Neural cell (in vitro differentiated cells): ENCODE measurements at regions not wholly inside any gene's neighbourhood (a gene's known extent, or its start where the extent isn't known, plus 50 kb on each side); places are given as distances from the start of the nearest gene placed in this dataset.

ENCODE experiments used
- H2AFZ ChIP-seq: fragments of 200-600, 300-800 bp; sonication (generic), shearing (Covaris generic); 2 replicates; pipeline ENCODE4 v1.6.0; 2014; ENCODE audit warnings: low read depth, mild to moderate bottlenecking, antibody characterized with exemption, low read length, moderate library complexity
- H3F3A ChIP-seq: fragments of 200-600 bp; shearing (Covaris generic); 2 replicates; pipeline ENCODE4 v1.6.1; 2016; ENCODE audit warnings: mild to moderate bottlenecking, moderate library complexity, mixed read lengths, antibody characterized with exemption, low read length; ENCODE audit not compliant: insufficient read depth, poor library complexity, severe bottlenecking
- H3K27ac ChIP-seq: fragments of 200-600, 300-800 bp; sonication (generic), shearing (Covaris generic); 2 replicates; pipeline ENCODE4 v1.5.1; 2014; ENCODE audit warnings: mild to moderate bottlenecking, low read length, moderate library complexity
- H3K27me3 ChIP-seq: fragments of 300-800, 200-600 bp; sonication (generic), shearing (Covaris generic); 2 replicates; pipeline ENCODE4 v1.6.0; 2014; ENCODE audit warnings: mild to moderate bottlenecking, low read depth, low read length, moderate library complexity; ENCODE audit not compliant: insufficient read depth
- H3K36me3 ChIP-seq: fragments of 300-800, 200-600 bp; sonication (generic), shearing (Covaris generic); 2 replicates; pipeline ENCODE4 v1.5.1; 2014; ENCODE audit warnings: mild to moderate bottlenecking, antibody characterized with exemption, low read length, moderate library complexity; ENCODE audit not compliant: insufficient read depth
- H3K4me2 ChIP-seq: fragments of 300-800, 200-600 bp; sonication (generic), shearing (Covaris generic); 2 replicates; pipeline ENCODE4 v1.6.0; 2014; ENCODE audit warnings: mild to moderate bottlenecking, low read length
- H3K4me3 ChIP-seq: fragments of 300-800, 200-600 bp; sonication (generic), shearing (Covaris generic); 2 replicates; pipeline ENCODE4 v1.5.1; 2014; ENCODE audit warnings: mild to moderate bottlenecking, low read length, moderate library complexity
- H3K79me2 ChIP-seq: fragments of 200-600 bp; shearing (Covaris generic); replicated peaks from 2 replicates; pipeline ENCODE4 v1.6.0; 2014; ENCODE audit warnings: mild to moderate bottlenecking, low read length, moderate library complexity; ENCODE audit not compliant: insufficient read depth
- H3K9ac ChIP-seq: fragments of 300-800, 200-600 bp; sonication (generic), shearing (Covaris generic); 2 replicates; pipeline ENCODE4 v1.6.1; 2016; ENCODE audit warnings: mild to moderate bottlenecking, low read length, mixed read lengths
- H3K9me2 ChIP-seq: fragments of 200-600 bp; shearing (Covaris generic); 2 replicates; pipeline ENCODE4 v1.6.1; 2016; ENCODE audit warnings: mild to moderate bottlenecking, low read length, mixed read lengths; ENCODE audit not compliant: insufficient read depth
- H3K9me3 ChIP-seq: fragments of 200-600, 300-800 bp; sonication (generic), shearing (Covaris generic); 2 replicates; pipeline ENCODE4 v1.6.1; 2016; ENCODE audit warnings: mild to moderate bottlenecking, mixed run types, low read length, moderate library complexity, mixed read lengths
- H4K20me1 ChIP-seq: fragments of 200-600 bp; shearing (Covaris generic); 2 replicates; pipeline ENCODE4 v1.6.1; 2016; ENCODE audit warnings: mild to moderate bottlenecking, mixed run types; ENCODE audit not compliant: insufficient read depth
- EP300 ChIP-seq: fragments of 450-650 bp; conservative IDR thresholded peaks from 2 replicates; pipeline ENCODE4 v1.6.1; 2014; ENCODE audit warnings: antibody characterized with exemption, mild to moderate bottlenecking, moderate library complexity; ENCODE audit not compliant: poor library complexity, severe bottlenecking
- EZH2 ChIP-seq: fragments of 200-600, 300-800 bp; shearing (Covaris generic), sonication (generic); IDR thresholded peaks from 2 replicates; pipeline ENCODE4 v1.6.1; 2014; ENCODE audit warnings: antibody characterized with exemption, low read length, borderline replicate concordance, mild to moderate bottlenecking; ENCODE audit not compliant: insufficient read depth, poor library complexity, severe bottlenecking
- MXI1 ChIP-seq: fragments of 450-650 bp; conservative IDR thresholded peaks from 2 replicates; pipeline ENCODE4 v1.6.1; 2014; ENCODE audit warnings: antibody characterized with exemption, mild to moderate bottlenecking; ENCODE audit not compliant: poor library complexity, severe bottlenecking
- POLR2AphosphoS5 ChIP-seq: IDR thresholded peaks from 2 replicates; pipeline ENCODE4 v1.6.1; 2012
- RAD21 ChIP-seq: fragments of 450-650 bp; conservative IDR thresholded peaks from 2 replicates; pipeline ENCODE4 v1.6.1; 2014; ENCODE audit warnings: antibody characterized with exemption, mild to moderate bottlenecking, moderate library complexity
- SMC3 ChIP-seq: fragments of 450-650 bp; conservative IDR thresholded peaks from 2 replicates; pipeline ENCODE4 v1.6.1; 2014; ENCODE audit warnings: antibody characterized with exemption, mild to moderate bottlenecking, moderate library complexity; ENCODE audit not compliant: poor library complexity
- TAF1 ChIP-seq: IDR thresholded peaks from 2 replicates; pipeline ENCODE4 v1.6.1; 2012; ENCODE audit warnings: low read depth
- TF ChIP-seq, protein P1 (sequence below): fragments of 450-650 bp; IDR thresholded peaks from 2 replicates; pipeline ENCODE4 v1.5.1; 2014; ENCODE audit warnings: antibody characterized with exemption, mild to moderate bottlenecking, moderate library complexity; ENCODE audit not compliant: poor library complexity, severe bottlenecking
- TF ChIP-seq, protein P2 (sequence below): IDR thresholded peaks from 2 replicates; pipeline ENCODE4 v1.6.1; 2012; ENCODE audit warnings: borderline replicate concordance

DNA sequence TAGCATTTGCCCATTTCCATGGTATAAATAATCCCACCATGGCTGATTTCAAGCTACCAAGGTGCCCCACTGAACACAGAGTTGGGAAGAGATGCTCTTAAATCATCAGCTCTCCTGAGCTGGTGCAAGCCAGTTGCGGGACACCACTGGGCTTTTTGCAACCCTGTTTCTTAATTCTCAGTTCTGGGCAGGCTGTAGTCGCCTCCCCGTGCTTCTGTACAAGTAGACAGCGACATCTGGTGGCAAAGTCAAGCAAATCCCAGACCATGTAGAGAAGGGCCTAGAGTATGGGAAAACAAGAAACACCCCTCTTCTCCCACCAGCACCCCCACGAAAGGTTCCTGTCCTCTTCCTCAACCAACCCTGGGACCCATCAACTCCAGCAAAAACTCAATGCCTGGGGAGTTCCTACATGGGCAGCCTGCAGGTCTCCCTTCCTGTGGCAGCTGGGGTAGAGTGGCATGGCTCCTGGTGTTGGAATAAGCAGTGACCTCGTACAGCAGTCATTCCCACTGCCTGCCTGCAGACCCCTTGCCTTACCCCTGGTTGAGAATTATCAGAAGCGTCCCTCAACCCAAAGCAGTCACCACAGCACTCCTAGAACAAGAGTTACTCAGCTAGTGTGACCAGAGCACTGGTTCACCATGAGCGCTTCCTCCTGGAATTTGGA, 68.4 kb downstream of the IGLL5 start:
- Histone ChIP-seq H4K20me1 (no peaks in the 10 kb centered on the region), H3K9me2 (no peaks in the 10 kb centered on the region), H3K4me2 (no peak overlapping the region), H2AFZ (no peak overlapping the region), H3F3A (no peaks in the 10 kb centered on the region), H3K79me2 (no peaks in the 10 kb centered on the region), H3K9me3 (no peaks in the 10 kb centered on the region), H3K27ac (no peak overlapping the region), H3K27me3 (no peaks in the 10 kb centered on the region), H3K36me3 (no peaks in the 10 kb centered on the region), H3K9ac (no peak overlapping the region), H3K4me3 (no peak overlapping the region)
- TF ChIP-seq, protein P1, sequence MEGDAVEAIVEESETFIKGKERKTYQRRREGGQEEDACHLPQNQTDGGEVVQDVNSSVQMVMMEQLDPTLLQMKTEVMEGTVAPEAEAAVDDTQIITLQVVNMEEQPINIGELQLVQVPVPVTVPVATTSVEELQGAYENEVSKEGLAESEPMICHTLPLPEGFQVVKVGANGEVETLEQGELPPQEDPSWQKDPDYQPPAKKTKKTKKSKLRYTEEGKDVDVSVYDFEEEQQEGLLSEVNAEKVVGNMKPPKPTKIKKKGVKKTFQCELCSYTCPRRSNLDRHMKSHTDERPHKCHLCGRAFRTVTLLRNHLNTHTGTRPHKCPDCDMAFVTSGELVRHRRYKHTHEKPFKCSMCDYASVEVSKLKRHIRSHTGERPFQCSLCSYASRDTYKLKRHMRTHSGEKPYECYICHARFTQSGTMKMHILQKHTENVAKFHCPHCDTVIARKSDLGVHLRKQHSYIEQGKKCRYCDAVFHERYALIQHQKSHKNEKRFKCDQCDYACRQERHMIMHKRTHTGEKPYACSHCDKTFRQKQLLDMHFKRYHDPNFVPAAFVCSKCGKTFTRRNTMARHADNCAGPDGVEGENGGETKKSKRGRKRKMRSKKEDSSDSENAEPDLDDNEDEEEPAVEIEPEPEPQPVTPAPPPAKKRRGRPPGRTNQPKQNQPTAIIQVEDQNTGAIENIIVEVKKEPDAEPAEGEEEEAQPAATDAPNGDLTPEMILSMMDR = peak; percentile 92
- peak; percentile 93 for TF ChIP-seq RAD21
- TF ChIP-seq SMC3 = peak; percentile 98
- no peak for TF ChIP-seq MXI1

DNA sequence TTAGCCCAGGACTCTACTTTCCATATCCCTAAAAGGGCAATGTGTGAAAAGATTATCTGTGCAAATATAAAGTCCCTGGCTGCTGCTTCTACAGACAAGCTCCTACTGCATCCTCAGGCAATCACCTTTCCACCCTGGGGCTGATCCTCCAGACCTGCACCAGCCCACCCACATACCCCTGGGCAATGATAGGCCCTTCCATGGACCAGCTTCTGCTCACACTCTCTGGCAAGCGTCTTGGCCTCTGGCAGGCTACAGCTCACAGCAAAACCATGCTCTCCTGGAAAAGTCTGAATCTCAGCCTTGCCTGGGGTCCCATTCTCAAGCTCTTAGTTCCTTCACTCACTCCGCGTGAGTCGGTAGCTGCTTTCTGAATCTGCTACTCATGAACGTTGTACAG, 69.5 kb downstream of the IGLL5 start:
- Histone ChIP-seq H2AFZ (no peak overlapping the region), H3K27ac (no peak overlapping the region), H3F3A (no peaks in the 10 kb centered on the region), H3K79me2 (no peaks in the 10 kb centered on the region), H3K4me3 (no peak overlapping the region), H3K4me2 (no peak overlapping the region), H3K36me3 (no peaks in the 10 kb centered on the region), H4K20me1 (no peaks in the 10 kb centered on the region), H3K27me3 (no peaks in the 10 kb centered on the region), H3K9me3 (no peaks in the 10 kb centered on the region), H3K9ac (no peak overlapping the region), H3K9me2 (no peaks in the 10 kb centered on the region)
- TF ChIP-seq, protein P2, sequence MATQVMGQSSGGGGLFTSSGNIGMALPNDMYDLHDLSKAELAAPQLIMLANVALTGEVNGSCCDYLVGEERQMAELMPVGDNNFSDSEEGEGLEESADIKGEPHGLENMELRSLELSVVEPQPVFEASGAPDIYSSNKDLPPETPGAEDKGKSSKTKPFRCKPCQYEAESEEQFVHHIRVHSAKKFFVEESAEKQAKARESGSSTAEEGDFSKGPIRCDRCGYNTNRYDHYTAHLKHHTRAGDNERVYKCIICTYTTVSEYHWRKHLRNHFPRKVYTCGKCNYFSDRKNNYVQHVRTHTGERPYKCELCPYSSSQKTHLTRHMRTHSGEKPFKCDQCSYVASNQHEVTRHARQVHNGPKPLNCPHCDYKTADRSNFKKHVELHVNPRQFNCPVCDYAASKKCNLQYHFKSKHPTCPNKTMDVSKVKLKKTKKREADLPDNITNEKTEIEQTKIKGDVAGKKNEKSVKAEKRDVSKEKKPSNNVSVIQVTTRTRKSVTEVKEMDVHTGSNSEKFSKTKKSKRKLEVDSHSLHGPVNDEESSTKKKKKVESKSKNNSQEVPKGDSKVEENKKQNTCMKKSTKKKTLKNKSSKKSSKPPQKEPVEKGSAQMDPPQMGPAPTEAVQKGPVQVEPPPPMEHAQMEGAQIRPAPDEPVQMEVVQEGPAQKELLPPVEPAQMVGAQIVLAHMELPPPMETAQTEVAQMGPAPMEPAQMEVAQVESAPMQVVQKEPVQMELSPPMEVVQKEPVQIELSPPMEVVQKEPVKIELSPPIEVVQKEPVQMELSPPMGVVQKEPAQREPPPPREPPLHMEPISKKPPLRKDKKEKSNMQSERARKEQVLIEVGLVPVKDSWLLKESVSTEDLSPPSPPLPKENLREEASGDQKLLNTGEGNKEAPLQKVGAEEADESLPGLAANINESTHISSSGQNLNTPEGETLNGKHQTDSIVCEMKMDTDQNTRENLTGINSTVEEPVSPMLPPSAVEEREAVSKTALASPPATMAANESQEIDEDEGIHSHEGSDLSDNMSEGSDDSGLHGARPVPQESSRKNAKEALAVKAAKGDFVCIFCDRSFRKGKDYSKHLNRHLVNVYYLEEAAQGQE = no peak
- TF ChIP-seq TAF1 (no peak), RAD21 (no peak), MXI1 (no peak), POLR2AphosphoS5 (no peak)

DNA sequence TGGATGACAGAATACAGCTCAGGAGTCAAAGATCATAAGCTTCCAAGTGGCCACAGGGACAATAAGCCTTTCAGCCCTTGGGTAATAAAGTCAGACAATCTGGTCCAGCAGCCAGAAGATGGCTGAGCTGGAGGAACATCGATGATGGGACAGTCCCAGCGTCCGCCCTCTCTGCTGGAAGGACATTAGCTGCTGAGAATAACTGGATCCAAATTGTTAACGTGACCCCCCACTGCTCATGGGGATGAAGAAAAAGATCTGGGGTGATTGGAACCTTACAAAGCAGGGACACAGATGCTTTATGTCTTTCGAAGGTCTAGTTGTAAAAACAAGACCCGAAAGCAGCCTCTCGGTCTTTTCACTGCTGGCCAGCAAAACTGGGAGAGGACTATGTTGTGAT, 71.0 kb downstream of the IGLL5 start:
- no peak overlapping the region for H3K4me3 ChIP-seq
- H3K27me3 ChIP-seq = no peaks in the 10 kb centered on the region
- no peaks in the 10 kb centered on the region for H3K79me2 ChIP-seq
- H3F3A ChIP-seq = no peaks in the 10 kb centered on the region
- H3K27ac ChIP-seq = no peak overlapping the region
- no peaks in the 10 kb centered on the region for H3K9me3 ChIP-seq
- H3K36me3 ChIP-seq = no peaks in the 10 kb centered on the region
- H3K4me2 ChIP-seq = no peak overlapping the region
- TF ChIP-seq, protein P2 = no peak
- TF ChIP-seq MXI1 = no peak
- no peak for TF ChIP-seq SMC3
- no peak for TF ChIP-seq RAD21
- TF ChIP-seq EZH2 = no peak
- no peak for TF ChIP-seq EP300
- H3K9ac ChIP-seq = no peak overlapping the region
- no peaks in the 10 kb centered on the region for H3K9me2 ChIP-seq
- no peak overlapping the region for H2AFZ ChIP-seq
- H4K20me1 ChIP-seq = no peaks in the 10 kb centered on the region
